Right renal pelvis (tissue), 4 donors: ENCODE measurements at regions not wholly inside any gene's neighbourhood (a gene's known extent, or its start where the extent isn't known, plus 50 kb on each side); places are given as distances from the start of the nearest gene placed in this dataset.
"Not testable (repeated sequence)": the region's sequence is repeated elsewhere in the genome, so short reads cannot be mapped to it uniquely, and the experiment has no call there.

Experiments used
- DNase-seq, 4 donors: peaks; one replicate each; pipeline ENCODE4 v3.0.0-alpha.2; 2013; ENCODE audit warnings: low read depth in 4 of 4, low spot score in 3 of 4, missing footprints in 1 of 4

GRCh38 chr6:65999288-65999791 is 292.3 kb upstream of the EYS start:
- DNase-seq = no peak

DNA sequence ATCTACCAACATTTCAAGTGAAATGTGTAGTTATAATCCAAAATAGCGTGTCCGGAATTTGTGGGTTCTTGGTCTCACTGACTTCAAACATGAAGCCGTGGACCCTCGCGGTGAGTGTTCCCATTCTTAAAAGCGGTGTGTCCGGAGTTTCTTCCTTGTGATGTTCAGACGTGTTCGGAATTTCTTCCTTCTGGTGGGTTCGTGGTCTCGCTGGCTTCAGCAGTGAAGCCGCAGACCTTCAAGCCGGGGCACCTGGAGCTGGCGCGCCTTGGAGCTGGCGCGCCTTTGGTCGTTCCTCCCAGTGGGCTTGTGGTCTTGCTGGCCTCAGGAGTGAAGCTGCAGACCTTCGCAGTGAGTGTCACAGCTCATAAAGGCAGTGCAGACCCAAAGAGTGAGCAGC is 291.5 kb upstream of the EYS start:
- no peak for DNase-seq

DNA sequence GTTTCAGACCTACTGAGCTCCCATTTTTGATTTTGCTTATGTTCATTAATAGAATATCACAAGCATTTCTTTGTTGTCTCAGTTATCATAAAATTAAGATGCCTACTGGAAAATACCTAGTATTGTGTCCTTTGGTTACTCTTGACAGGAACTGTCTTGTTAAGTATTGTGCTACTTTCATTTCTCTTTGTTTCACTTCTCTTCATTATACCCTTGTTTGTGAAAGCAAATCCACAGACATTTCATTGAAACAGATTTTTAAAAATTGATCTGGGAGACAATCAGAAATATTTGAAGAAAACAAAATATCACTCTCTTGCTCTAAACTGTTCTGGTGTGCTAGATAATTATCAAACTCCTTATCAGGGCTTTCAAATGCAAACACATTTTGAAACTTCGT is 290.5 kb upstream of the EYS start:
- no peak for DNase-seq

DNA sequence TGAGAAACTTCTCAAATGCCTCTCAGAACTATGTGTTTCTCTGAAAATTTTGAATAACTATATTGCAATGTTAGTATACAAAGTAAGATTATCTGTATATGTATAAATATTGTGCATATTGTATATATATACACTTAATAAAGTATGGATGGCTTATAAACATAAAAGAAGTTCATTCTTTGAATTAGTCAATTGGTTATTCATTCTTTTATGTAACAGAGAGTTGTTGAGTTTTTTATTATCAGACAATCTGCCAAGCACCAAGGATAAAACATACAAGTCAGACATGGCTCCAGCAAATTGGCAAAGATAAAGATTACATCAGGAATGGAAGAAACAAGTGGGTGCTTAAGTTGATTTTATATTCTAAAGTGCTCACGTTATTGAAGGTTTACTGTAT is 289.1 kb upstream of the EYS start:
- no peak for DNase-seq

DNA sequence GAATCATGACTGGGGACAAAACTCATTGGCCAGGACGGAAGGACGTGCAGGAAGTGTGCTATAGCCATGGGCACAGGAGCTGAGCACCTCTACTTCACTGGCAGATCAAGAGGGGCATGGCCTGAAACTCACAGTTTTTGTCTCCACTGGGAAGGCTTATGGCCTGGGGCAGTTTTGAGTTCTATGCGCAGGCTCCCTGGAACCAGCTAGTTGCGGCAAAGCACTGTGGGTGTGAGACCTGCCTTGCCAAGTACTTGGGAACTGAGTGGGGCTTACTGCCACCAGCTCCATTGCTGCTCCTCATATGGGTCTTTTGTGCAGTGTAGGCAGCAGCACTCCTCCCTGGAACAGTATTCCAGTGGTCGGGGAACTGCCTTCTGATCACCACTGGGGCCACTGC is 282.6 kb upstream of the EYS start:
- no peak for DNase-seq

GRCh38 chr6:65988006-65988405 is 281.0 kb upstream of the EYS start:
- DNase-seq = no peak

- no peak for DNase-seq
Observed at GRCh38 chr6:65984089-65984488, 277.1 kb upstream of the EYS start.

DNA sequence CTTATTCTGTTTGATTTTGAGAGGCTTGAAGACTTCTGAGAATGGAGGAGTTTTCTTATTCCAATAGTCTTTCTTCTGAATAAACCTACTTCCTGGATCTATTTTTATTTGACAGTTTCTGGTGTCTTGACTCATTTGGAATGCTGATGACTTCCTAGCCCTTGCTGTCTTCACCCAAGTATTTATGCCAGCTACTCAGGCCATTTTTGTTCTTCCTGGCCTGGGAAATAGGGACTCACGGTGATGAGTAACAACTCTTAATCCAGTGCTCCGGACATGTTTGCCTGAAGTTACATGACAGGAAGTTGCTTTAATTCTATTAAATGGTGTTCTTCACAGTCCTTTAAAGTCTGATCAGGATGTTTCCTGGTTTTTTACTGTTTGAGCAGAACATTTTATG is 272.1 kb upstream of the EYS start:
- no peak for DNase-seq

DNA sequence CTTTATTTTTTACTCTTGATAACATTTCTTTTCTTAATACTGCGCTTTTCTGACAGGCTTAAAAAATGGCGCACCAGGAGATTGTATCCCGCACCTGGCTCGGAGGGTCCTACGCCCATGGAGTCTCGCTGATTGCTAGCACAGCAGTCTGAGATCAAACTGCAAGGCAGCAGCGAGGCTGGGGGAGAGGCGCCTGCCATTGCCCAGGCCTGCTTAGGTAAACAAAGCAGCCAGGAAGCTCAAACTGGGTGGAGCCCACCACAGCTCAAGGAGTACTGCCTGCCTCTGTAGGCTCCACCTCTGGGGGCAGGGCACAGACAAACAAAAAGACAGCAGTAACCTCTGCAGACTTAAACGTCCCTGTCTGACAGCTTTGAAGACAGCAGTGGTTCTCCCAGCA is 264.2 kb upstream of the EYS start:
- DNase-seq = not testable (repeated sequence)

DNA sequence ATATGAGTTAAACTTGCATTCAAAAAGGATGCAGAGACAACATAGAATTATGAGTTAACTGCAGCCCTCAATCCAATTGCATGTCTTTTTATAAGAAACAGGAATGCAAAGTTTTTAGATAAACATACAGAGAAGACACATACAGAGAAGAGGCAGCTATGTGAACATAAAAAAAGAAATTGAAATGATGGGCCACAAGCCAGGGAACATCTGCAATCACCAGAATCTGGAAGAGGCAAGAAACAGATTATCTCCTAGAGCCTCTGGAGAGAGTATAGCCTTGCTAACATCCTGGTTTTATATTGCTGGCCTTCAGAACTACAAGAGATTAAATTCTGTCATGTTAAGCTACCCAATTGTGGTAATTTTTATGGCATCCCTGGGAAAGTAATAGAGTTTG is 257.2 kb upstream of the EYS start:
- no peak for DNase-seq

DNA sequence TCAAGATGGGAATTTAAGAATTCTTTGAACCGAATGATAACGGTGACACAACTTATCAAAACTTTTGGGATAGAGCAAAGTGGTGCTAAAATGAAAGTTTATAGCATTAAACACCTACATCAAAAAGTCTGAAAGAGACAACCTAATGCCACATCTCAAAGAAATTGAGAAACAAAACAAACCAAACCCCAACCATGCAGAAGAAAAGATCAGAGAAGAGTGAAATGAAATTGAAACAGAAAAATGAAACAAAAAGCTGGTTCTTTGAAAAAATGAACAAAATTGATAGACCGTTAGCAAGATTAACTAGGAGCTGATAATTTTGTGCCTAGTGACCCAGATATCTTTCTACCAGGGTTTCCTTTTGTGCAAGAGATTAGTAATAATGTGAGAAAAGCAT is 248.0 kb upstream of the EYS start:
- no peak for DNase-seq

GRCh38 chr6:65948062-65948461 is 241.0 kb upstream of the EYS start:
- no peak for DNase-seq

DNA sequence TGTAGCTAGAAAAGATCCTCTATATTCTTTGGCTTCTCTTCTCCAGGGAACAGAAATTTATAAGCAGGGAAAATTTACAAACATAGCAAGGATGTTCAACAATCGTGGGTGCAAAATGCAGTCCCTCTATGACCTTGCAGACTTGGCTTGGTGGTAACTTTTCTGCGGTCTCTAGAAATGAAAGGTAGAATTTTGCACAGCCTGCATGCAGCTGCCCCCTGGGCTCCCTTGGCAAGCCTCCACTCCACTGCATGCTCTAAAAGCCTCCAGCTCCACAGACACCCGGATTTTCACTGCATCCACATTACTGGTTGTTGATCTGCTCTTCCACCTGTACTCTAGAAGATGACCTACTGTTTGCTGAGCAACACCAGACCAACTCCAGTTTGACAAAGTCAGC is 236.5 kb upstream of the EYS start:
- DNase-seq = no peak

- DNase-seq = no peak
Observed at GRCh38 chr6:65943051-65943450, 236.0 kb upstream of the EYS start.

DNA sequence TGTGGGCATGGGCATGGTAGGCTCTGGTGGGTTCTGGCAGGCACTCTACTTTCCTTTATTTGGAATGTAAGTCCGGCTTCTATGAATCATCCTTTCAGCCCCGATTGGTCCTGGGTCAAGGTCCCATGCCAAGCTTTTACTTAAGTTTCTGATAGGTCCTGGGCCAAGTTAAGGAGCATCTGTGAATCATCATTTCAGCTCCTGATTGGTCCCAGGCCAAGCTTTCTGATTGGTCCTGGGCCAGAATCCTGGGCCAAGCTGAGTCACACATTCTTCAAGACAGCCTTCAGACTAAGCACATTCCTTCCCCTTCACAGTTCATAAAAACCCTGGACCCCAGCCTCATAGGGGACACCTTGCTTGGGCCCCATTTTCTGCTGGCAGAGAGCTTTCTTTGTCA is 231.0 kb upstream of the EYS start:
- no peak for DNase-seq

DNA sequence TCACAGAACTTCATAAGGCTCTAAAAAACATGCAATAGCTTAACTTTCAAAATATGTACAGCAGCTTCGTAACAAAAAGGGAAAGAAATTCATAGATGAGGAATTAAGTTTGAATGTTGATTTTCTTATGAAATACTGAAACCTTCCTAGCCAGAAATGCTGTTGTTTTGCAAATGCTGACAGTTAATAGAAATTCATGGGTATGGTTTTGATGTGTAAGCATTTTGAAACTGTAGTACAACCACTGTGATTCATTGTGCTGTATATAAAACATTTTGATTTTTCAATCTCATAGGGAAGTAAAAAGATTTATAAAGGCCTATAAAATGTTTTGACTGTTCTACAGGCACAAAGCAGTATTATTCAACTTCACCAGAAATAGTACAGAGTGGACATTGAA is 228.4 kb upstream of the EYS start:
- no peak for DNase-seq

- no peak for DNase-seq
Observed at GRCh38 chr6:65933390-65933789, 226.4 kb upstream of the EYS start.

- DNase-seq = no peak
Observed at GRCh38 chr6:65927141-65927540, 220.1 kb upstream of the EYS start.

- no peak for DNase-seq
Observed at GRCh38 chr6:65924411-65924810, 217.4 kb upstream of the EYS start.

- DNase-seq = no peak
Observed at GRCh38 chr6:65922049-65922448, 215.0 kb upstream of the EYS start.

- DNase-seq = no peak
Observed at GRCh38 chr6:65908065-65908464, 201.0 kb upstream of the EYS start.

DNA sequence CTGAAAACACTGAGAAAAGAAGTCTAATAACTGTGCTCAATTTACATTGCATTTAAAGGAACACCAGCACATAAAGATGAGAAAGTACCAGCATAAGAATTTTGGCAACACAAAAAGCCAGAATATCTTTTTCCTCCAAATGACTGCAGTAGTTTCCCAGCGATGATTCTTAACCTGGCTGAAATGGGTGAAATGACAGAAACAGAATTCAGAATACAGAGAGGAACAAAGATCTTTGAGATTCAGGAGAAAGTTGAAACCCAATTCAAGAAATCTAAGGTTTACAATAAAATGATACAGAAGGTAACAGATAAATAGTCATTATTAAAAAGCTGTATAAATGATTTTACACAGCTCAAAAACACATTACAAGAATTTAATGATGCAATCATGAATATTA is 197.0 kb upstream of the EYS start:
- no peak for DNase-seq

DNA sequence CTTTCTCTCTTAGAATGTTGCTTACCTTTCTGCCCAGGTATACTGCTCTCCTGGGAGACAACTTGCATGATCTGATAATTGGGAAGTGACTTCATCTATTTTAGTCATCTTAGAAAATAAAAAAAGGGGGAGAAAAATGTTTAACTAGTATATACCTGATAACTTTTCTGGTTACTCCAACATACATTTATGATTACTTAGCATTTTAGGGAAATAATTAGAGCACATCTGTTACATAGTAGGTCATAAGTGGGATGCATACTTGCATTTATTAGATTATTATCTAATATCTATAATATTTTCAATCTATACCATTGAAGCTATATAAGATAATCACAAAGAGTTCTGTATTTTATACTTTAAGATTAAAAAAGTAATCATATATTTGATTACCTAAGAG is 193.9 kb upstream of the EYS start:
- no peak for DNase-seq

DNA sequence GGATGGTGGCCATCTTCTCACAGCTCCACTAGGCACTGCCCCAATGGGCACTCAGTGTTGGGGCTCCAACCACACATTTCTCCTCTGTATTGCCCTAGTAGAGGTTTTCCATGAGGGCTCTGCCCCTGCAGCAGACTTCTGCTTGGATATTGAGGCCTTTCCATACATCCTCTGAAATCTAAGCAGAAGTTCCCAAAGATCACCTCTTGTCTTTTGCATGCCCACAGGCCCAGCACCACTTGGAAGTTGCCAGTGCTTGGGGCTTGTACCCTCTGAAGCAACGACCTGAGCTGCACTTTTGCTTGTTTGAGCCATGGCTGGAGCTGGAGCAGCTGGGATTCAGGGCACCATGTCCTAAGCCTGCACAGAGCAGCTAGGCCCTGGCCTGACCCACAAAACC is 189.1 kb upstream of the EYS start:
- no peak for DNase-seq
